ENCODE measurements at regions not wholly inside any gene's neighbourhood (a gene's known extent, or its start where the extent isn't known, plus 50 kb on each side); places are given as distances from the start of the nearest gene placed in this dataset.

DNA sequence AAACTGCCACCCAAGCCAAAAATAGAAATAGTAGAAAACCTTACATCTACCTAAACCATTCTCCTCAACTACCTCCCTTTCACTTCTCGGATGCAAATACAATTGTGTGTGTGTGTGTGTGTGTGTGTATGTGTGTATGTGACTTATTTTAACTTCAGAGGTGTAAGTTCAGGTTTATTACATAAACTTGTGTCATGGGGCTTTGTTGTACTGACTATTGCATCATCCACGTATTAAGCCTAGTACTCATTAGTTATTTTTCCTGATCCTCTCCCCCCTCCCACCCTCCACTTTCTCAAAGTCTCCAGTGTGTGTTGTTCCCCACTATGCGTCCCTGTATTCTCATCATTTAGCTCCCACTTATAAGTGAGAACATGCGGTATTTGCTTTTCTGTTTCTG lies 592.5 kb upstream of the ATP2B1 start:
- H3K27ac ChIP-seq = no peak overlapping the region
- no peak overlapping the region for H3K4me3 ChIP-seq
- H3K9me3 ChIP-seq = no peaks in the 10 kb centered on the region
- no peaks in the 10 kb centered on the region for H3K4me1 ChIP-seq
- TF ChIP-seq, protein P1, sequence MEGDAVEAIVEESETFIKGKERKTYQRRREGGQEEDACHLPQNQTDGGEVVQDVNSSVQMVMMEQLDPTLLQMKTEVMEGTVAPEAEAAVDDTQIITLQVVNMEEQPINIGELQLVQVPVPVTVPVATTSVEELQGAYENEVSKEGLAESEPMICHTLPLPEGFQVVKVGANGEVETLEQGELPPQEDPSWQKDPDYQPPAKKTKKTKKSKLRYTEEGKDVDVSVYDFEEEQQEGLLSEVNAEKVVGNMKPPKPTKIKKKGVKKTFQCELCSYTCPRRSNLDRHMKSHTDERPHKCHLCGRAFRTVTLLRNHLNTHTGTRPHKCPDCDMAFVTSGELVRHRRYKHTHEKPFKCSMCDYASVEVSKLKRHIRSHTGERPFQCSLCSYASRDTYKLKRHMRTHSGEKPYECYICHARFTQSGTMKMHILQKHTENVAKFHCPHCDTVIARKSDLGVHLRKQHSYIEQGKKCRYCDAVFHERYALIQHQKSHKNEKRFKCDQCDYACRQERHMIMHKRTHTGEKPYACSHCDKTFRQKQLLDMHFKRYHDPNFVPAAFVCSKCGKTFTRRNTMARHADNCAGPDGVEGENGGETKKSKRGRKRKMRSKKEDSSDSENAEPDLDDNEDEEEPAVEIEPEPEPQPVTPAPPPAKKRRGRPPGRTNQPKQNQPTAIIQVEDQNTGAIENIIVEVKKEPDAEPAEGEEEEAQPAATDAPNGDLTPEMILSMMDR (IDR thresholded peaks at IDR 0.05) = no peak
- TF ChIP-seq POLR2A (IDR thresholded peaks at IDR 0.05) = no peak
- no peaks in the 10 kb centered on the region for H3K27me3 ChIP-seq
- no peak for DNase-seq
- no peaks in the 10 kb centered on the region for H3K36me3 ChIP-seq

DNA sequence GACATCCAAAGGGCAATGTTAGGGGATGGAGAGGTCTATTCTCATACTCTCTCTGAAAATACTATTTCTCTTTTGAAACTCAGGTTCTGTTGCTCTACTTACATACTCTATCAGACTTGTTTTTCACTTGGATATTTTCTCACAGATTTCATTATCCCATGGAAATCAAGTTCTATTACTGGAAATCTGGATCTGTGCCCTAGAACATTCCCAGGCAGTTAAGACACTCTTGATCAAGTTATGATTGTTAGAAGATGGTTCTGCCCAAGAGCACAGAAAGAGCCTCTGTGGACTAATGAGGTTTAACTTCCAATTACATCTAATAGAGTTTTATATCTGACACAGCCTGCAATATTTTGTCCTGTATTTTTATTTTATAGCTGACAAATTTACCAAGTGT lies 591.0 kb upstream of the ATP2B1 start:
- no peaks in the 10 kb centered on the region for H3K9me3 ChIP-seq
- H3K27ac ChIP-seq = no peak overlapping the region
- no peak overlapping the region for H3K4me3 ChIP-seq
- H3K27me3 ChIP-seq = no peaks in the 10 kb centered on the region
- TF ChIP-seq POLR2A (IDR thresholded peaks at IDR 0.05) = no peak
- TF ChIP-seq, protein P1 (IDR thresholded peaks at IDR 0.05) = no peak
- H3K4me1 ChIP-seq = no peaks in the 10 kb centered on the region
- H3K36me3 ChIP-seq = no peaks in the 10 kb centered on the region
- no peak for DNase-seq

DNA sequence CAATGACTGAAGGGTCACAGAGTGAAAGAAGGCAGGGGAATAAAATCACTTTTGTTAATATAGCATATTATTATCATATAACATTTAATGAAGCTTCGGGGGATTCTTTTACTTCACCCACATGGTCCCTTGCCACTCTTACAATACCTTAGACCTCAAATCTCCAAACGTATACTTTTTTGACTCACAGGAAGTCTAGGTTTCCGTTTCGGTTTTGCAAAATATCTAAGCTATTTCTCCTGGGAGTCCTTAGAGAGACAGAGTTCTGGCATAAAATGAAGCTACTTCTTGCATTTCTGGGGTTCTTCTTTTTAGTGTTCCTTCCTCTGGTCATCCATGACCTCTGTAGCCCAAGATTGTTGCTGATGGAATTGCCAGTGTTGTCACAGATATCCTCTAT lies 590.5 kb upstream of the ATP2B1 start:
- no peaks in the 10 kb centered on the region for H3K27me3 ChIP-seq
- H3K36me3 ChIP-seq = no peaks in the 10 kb centered on the region
- H3K9me3 ChIP-seq = no peaks in the 10 kb centered on the region
- no peak overlapping the region for H3K4me3 ChIP-seq
- H3K4me1 ChIP-seq = no peaks in the 10 kb centered on the region
- no peak overlapping the region for H3K27ac ChIP-seq
- no peak for DNase-seq
- TF ChIP-seq, protein P1 (IDR thresholded peaks at IDR 0.05) = no peak
- TF ChIP-seq POLR2A (IDR thresholded peaks at IDR 0.05) = no peak

DNA sequence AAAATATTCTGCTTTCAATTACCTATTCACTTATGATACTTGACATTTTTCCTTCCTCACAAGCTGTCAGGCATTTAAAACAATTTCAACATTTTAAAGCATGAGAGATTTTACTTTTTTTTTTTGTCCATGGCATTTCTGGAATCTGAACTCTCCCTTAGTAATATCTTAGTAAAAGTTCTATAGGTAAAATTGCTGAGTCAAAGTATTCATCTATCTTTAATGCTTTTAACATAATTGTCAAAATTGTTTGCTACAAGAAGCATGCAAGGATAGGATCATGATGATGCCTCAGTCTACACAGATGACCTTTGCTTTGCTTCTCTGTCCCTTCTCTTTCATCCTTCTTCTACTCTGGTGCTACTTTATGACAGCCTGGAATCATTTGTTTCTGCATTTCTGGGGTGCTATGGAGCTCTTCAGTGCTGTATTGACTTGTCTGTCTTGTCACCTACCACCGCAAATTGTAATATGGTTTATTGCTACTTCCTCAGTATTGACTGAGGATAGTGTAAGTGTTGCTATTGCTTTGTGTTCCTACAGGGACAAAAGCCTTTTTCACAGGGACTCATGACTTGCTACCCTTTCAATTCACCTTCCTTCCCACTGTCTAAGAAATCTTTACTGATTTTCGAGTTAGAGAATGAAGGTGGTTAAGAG lies 589.8 kb upstream of the ATP2B1 start:
- Histone ChIP-seq H3K27me3 (no peaks in the 10 kb centered on the region), H3K9me3 (no peaks in the 10 kb centered on the region), H3K4me1 (no peaks in the 10 kb centered on the region), H3K27ac (no peak overlapping the region), H3K4me3 (no peak overlapping the region), H3K36me3 (no peaks in the 10 kb centered on the region)
- no peak for DNase-seq
- TF ChIP-seq, protein P1 (IDR thresholded peaks at IDR 0.05) = no peak
- no peak for TF ChIP-seq POLR2A (IDR thresholded peaks at IDR 0.05)

DNA sequence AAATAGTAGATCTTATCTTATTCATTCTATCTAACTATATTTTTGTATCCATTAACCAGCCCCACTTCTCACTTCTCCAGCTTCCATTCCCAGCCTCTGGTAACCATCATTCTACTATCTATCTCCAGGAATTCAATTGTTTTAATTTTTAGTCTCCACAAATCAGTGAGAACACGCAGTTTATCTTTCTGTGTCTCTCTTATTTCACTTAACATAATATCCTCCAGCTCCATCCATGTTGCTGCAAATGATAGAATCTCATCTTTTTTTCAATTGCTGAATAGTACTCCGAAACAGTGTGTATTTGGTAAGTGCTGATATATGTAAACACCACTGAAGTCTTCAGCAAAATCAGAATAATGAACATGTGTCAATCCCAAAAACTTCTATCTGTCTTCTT lies 587.2 kb upstream of the ATP2B1 start:
- no peaks in the 10 kb centered on the region for H3K27me3 ChIP-seq

More for the DNA sequence above, 587.2 kb upstream of the ATP2B1 start:
- Histone ChIP-seq H3K36me3 (no peaks in the 10 kb centered on the region), H3K4me1 (no peaks in the 10 kb centered on the region), H3K27ac (no peak overlapping the region), H3K9me3 (no peaks in the 10 kb centered on the region), H3K4me3 (no peak overlapping the region)
- no peak for DNase-seq
- no peak for TF ChIP-seq POLR2A (IDR thresholded peaks at IDR 0.05)
- TF ChIP-seq, protein P1 (IDR thresholded peaks at IDR 0.05) = no peak
